ENCODE measurements at regions not wholly inside any gene's neighbourhood (a gene's known extent, or its start where the extent isn't known, plus 50 kb on each side); places are given as distances from the start of the nearest gene placed in this dataset.

DNA sequence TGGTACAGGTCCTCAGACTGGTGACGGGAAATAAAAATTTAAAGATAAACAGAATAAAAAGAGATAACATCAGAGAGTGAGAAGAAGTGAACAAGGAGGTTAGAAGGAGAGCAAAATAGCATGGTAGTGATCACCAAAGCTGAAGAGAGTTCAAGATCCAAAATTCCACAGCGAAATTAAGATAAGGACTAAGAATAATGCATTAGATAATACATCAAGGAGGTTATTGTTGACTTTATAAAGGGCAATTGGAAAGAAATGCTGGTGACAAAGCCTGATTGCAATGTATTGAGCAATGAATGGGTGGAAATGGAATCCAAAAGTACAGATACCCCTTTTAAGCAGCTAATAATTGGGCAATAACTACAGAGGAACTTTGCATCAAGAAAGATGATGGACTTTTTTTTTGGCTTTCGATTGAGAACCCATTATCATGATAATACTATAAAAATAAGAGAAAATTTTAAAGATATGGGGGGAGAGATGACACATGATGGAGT is 101.6 kb upstream of the MAP9 start:
- Histone ChIP-seq H3F3A (replicated peaks; ENCODE audit: low read depth) (no peaks in the 10 kb centered on the region), H3K27me3 (ENCODE audit: insufficient read depth) (no peaks in the 10 kb centered on the region), H3K27ac (ENCODE audit: low read depth) (no peak overlapping the region), H3K9me2 (ENCODE audit: insufficient read depth) (no peaks in the 10 kb centered on the region), H3K4me1 (ENCODE audit: insufficient read depth) (no peaks in the 10 kb centered on the region), H2AFZ (no peak overlapping the region), H3K79me2 (replicated peaks; ENCODE audit: insufficient read depth) (no peaks in the 10 kb centered on the region), H3K4me2 (no peak overlapping the region), H3K36me3 (ENCODE audit: insufficient read depth) (no peaks in the 10 kb centered on the region), H3K4me3 (no peak overlapping the region), H4K20me1 (replicated peaks; ENCODE audit: insufficient read depth) (no peaks in the 10 kb centered on the region)
- Mint-ChIP-seq H3K4me1 (no peaks in the 10 kb centered on the region), H3K4me3 (no peak overlapping the region), H3K27ac (no peak overlapping the region), H3K27me3 (ENCODE audit: insufficient read depth, low read depth, poor library complexity) (no peaks in the 10 kb centered on the region), H3K9me3 (no peaks in the 10 kb centered on the region), H3K36me3 (ENCODE audit: low read depth) (no peaks in the 10 kb centered on the region)
- ATAC-seq (no peak), DNase-seq (ENCODE audit: low spot score) (no peak)
- no peak for TF ChIP-seq ZNF331 (CRISPR knock-in tag; IDR thresholded peaks at IDR 0.05; ENCODE audit: low read depth)
- TF ChIP-seq, protein P1, sequence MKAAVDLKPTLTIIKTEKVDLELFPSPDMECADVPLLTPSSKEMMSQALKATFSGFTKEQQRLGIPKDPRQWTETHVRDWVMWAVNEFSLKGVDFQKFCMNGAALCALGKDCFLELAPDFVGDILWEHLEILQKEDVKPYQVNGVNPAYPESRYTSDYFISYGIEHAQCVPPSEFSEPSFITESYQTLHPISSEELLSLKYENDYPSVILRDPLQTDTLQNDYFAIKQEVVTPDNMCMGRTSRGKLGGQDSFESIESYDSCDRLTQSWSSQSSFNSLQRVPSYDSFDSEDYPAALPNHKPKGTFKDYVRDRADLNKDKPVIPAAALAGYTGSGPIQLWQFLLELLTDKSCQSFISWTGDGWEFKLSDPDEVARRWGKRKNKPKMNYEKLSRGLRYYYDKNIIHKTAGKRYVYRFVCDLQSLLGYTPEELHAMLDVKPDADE (IDR thresholded peaks at IDR 0.05): no peak
- no peak for TF ChIP-seq STAT1 (IDR thresholded peaks at IDR 0.05; ENCODE audit: unreplicated experiment)
- TF ChIP-seq EZH2 (IDR thresholded peaks at IDR 0.05; ENCODE audit: low read depth, unreplicated experiment): no peak
- TF ChIP-seq CREB1 (CRISPR knock-in tag; IDR thresholded peaks at IDR 0.05; ENCODE audit: low read depth): no peak
- TF ChIP-seq, protein P2, sequence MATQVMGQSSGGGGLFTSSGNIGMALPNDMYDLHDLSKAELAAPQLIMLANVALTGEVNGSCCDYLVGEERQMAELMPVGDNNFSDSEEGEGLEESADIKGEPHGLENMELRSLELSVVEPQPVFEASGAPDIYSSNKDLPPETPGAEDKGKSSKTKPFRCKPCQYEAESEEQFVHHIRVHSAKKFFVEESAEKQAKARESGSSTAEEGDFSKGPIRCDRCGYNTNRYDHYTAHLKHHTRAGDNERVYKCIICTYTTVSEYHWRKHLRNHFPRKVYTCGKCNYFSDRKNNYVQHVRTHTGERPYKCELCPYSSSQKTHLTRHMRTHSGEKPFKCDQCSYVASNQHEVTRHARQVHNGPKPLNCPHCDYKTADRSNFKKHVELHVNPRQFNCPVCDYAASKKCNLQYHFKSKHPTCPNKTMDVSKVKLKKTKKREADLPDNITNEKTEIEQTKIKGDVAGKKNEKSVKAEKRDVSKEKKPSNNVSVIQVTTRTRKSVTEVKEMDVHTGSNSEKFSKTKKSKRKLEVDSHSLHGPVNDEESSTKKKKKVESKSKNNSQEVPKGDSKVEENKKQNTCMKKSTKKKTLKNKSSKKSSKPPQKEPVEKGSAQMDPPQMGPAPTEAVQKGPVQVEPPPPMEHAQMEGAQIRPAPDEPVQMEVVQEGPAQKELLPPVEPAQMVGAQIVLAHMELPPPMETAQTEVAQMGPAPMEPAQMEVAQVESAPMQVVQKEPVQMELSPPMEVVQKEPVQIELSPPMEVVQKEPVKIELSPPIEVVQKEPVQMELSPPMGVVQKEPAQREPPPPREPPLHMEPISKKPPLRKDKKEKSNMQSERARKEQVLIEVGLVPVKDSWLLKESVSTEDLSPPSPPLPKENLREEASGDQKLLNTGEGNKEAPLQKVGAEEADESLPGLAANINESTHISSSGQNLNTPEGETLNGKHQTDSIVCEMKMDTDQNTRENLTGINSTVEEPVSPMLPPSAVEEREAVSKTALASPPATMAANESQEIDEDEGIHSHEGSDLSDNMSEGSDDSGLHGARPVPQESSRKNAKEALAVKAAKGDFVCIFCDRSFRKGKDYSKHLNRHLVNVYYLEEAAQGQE (IDR thresholded peaks at IDR 0.05; ENCODE audit: unreplicated experiment): no peak
- TF ChIP-seq, protein P3, sequence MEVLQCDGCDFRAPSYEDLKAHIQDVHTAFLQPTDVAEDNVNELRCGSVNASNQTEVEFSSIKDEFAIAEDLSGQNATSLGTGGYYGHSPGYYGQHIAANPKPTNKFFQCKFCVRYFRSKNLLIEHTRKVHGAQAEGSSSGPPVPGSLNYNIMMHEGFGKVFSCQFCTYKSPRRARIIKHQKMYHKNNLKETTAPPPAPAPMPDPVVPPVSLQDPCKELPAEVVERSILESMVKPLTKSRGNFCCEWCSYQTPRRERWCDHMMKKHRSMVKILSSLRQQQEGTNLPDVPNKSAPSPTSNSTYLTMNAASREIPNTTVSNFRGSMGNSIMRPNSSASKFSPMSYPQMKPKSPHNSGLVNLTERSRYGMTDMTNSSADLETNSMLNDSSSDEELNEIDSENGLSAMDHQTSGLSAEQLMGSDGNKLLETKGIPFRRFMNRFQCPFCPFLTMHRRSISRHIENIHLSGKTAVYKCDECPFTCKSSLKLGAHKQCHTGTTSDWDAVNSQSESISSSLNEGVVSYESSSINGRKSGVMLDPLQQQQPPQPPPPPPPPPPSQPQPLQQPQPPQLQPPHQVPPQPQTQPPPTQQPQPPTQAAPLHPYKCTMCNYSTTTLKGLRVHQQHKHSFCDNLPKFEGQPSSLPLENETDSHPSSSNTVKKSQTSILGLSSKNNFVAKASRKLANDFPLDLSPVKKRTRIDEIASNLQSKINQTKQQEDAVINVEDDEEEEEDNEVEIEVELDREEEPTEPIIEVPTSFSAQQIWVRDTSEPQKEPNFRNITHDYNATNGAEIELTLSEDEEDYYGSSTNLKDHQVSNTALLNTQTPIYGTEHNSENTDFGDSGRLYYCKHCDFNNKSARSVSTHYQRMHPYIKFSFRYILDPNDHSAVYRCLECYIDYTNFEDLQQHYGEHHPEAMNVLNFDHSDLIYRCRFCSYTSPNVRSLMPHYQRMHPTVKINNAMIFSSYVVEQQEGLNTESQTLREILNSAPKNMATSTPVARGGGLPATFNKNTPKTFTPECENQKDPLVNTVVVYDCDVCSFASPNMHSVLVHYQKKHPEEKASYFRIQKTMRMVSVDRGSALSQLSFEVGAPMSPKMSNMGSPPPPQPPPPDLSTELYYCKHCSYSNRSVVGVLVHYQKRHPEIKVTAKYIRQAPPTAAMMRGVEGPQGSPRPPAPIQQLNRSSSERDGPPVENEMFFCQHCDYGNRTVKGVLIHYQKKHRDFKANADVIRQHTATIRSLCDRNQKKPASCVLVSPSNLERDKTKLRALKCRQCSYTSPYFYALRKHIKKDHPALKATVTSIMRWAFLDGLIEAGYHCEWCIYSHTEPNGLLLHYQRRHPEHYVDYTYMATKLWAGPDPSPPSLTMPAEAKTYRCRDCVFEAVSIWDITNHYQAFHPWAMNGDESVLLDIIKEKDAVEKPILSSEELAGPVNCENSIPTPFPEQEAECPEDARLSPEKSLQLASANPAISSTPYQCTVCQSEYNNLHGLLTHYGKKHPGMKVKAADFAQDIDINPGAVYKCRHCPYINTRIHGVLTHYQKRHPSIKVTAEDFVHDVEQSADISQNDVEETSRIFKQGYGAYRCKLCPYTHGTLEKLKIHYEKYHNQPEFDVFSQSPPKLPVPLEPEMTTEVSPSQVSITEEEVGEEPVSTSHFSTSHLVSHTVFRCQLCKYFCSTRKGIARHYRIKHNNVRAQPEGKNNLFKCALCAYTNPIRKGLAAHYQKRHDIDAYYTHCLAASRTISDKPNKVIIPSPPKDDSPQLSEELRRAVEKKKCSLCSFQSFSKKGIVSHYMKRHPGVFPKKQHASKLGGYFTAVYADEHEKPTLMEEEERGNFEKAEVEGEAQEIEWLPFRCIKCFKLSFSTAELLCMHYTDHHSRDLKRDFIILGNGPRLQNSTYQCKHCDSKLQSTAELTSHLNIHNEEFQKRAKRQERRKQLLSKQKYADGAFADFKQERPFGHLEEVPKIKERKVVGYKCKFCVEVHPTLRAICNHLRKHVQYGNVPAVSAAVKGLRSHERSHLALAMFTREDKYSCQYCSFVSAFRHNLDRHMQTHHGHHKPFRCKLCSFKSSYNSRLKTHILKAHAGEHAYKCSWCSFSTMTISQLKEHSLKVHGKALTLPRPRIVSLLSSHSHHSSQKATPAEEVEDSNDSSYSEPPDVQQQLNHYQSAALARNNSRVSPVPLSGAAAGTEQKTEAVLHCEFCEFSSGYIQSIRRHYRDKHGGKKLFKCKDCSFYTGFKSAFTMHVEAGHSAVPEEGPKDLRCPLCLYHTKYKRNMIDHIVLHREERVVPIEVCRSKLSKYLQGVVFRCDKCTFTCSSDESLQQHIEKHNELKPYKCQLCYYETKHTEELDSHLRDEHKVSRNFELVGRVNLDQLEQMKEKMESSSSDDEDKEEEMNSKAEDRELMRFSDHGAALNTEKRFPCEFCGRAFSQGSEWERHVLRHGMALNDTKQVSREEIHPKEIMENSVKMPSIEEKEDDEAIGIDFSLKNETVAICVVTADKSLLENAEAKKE (CRISPR knock-in tag; IDR thresholded peaks at IDR 0.05): no peak
- no peak for TF ChIP-seq JUNB (IDR thresholded peaks at IDR 0.05; ENCODE audit: unreplicated experiment)
- TF ChIP-seq, protein P4, sequence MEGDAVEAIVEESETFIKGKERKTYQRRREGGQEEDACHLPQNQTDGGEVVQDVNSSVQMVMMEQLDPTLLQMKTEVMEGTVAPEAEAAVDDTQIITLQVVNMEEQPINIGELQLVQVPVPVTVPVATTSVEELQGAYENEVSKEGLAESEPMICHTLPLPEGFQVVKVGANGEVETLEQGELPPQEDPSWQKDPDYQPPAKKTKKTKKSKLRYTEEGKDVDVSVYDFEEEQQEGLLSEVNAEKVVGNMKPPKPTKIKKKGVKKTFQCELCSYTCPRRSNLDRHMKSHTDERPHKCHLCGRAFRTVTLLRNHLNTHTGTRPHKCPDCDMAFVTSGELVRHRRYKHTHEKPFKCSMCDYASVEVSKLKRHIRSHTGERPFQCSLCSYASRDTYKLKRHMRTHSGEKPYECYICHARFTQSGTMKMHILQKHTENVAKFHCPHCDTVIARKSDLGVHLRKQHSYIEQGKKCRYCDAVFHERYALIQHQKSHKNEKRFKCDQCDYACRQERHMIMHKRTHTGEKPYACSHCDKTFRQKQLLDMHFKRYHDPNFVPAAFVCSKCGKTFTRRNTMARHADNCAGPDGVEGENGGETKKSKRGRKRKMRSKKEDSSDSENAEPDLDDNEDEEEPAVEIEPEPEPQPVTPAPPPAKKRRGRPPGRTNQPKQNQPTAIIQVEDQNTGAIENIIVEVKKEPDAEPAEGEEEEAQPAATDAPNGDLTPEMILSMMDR (conservative IDR thresholded peaks at IDR 0.05; ENCODE audit: low read depth in 2 of 2): no peak
- no peak for TF ChIP-seq NANOG (IDR thresholded peaks at IDR 0.05; ENCODE audit: borderline replicate concordance)
- no peak for TF ChIP-seq POLR2AphosphoS5 (IDR thresholded peaks at IDR 0.05; ENCODE audit: low read depth)
- TF ChIP-seq ZNF114 (CRISPR knock-in tag; IDR thresholded peaks at IDR 0.05): no peak
- no peak for TF ChIP-seq EZH2phosphoT487 (IDR thresholded peaks at IDR 0.05; ENCODE audit: unreplicated experiment)

All from GM23338 (cell line).